ENCODE measurements at regions not wholly inside any gene's neighbourhood (a gene's known extent, or its start where the extent isn't known, plus 50 kb on each side); places are given as distances from the start of the nearest gene placed in this dataset.

DNA sequence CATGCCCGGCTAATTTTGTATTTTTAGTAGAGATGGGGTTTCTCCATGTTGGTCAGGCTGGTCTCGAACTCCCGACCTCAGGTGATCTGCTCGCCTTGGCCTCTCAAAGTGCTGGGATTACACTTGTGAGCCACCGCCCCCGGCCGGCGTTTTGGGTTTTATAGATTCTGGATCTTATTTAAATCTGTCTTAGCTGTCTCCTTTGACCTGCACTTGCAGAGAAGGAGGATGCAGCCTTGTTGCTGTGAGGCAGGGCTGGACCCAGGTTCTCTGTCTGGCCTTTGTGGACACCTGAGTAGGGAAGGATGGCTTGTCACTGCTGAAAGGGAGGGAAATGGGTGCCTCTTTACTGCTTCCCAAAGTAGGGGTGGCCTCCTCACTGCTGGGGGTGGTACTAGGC is 83.0 kb upstream of the HS6ST1 start:
- WGBS, 2 donors, result 94 to 96% methylated on average over 8 of the region's 8 CpGs
- TF ChIP-seq POLR2A (IDR thresholded peaks at IDR 0.05), result no peak
- TF ChIP-seq, protein P1, sequence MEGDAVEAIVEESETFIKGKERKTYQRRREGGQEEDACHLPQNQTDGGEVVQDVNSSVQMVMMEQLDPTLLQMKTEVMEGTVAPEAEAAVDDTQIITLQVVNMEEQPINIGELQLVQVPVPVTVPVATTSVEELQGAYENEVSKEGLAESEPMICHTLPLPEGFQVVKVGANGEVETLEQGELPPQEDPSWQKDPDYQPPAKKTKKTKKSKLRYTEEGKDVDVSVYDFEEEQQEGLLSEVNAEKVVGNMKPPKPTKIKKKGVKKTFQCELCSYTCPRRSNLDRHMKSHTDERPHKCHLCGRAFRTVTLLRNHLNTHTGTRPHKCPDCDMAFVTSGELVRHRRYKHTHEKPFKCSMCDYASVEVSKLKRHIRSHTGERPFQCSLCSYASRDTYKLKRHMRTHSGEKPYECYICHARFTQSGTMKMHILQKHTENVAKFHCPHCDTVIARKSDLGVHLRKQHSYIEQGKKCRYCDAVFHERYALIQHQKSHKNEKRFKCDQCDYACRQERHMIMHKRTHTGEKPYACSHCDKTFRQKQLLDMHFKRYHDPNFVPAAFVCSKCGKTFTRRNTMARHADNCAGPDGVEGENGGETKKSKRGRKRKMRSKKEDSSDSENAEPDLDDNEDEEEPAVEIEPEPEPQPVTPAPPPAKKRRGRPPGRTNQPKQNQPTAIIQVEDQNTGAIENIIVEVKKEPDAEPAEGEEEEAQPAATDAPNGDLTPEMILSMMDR (IDR thresholded peaks at IDR 0.05), result no peak
- peak in 1 of 2 donors; percentile 67 for DNase-seq (ENCODE audit: low spot score in 2 of 2)
- intact Hi-C loops (cut with DNase I; ENCODE audit: low total_unique reads), result no loop called here
- no peak overlapping the region for H3K4me3 ChIP-seq (ENCODE audit: low read depth, poor library complexity, severe bottlenecking)

DNA sequence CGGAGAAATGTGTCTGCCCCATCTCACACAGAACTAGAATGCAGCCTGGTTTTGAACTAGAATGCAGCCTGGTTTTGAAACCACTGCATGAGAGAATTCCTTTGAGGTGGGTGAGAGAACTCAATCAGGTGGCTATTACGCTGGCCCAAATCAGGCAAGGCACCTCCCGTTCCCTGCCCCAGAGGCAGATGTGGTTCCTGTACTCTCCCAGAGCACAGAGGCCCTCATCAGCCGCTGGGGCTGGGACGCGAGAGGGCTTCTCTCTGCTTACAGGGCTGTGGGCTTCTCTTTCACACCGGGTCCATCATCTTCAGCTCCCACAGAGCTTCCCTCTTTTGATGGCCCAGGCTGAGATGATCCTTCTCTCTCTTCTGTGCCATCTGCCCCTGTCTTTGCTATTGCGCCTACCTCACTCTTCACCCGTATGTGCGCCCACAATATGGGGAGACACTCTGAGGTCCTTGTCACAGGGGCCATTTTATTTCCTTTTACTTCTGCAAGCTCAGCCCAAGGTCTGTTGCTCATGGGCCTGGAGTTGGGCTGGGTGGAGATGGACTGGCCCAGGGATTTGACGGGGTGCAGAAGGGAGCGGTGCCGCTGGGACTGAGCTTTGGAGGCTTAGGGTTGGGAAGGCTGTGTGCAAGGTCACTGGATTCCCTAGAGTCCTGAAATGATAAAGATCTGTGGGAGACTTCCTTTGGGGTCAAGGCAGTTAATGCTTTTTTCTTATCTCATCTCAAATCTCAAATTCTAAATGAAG is 84.4 kb upstream of the HS6ST1 start:
- TF ChIP-seq POLR2A (IDR thresholded peaks at IDR 0.05), result no peak
- no peak overlapping the region for H3K4me3 ChIP-seq (ENCODE audit: low read depth, poor library complexity, severe bottlenecking)
- 88 to 90% methylated on average over 13 of the region's 13 CpGs for WGBS, 2 donors
- intact Hi-C loops (cut with DNase I; ENCODE audit: low total_unique reads), result no loop called here
- peak in 1 of 2 donors; percentile 69 for DNase-seq (ENCODE audit: low spot score in 2 of 2)

GRCh38 chr2:128403814-128404708 is 85.4 kb upstream of the HS6ST1 start:
- H3K4me3 ChIP-seq (ENCODE audit: low read depth, poor library complexity, severe bottlenecking), result no peak overlapping the region
- 93 to 95% methylated on average over 5 of the region's 5 CpGs for WGBS, 2 donors
- intact Hi-C loops (cut with DNase I; ENCODE audit: low total_unique reads), result no loop called here
- TF ChIP-seq POLR2A (IDR thresholded peaks at IDR 0.05), result no peak
- TF ChIP-seq, protein P1 (IDR thresholded peaks at IDR 0.05), result no peak
- DNase-seq (ENCODE audit: low spot score in 2 of 2), result peak in 1 of 2 donors; percentile 52

DNA sequence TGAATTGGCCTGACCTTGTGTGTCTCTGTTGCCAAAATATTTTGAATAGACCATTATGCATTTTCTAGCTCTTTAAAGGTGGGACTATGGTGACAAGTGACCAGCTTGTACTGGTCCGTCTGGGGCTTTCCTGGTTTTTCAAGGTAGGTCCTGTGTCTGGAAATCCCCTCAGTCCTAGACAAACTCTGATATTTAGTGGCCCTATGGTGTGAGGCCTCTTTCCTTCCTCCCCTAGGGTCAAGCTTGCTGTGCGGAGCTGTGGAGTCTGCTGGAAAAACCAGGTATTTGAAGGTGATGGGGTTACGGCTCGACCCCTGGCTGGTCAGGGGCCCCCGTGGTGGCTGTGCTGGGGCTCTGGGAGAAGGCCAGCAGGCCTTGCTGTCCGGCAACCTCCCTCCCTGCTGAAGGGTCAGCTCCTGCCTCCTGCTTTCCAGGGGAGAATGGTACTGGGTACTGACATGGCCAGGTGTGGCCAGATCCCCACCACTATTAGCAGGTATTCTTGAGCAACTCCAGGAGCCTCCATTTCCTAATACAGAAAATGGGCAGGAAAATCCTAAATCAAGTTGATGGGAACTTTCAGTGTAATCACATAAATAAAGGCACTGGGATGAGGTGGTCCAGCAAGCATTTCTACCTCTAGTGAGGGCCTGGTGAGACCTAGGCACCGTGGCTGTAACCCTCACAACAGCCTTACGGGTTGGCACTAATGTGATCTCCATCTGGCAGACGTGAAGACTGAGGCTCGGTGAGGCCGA is 86.2 kb upstream of the HS6ST1 start:
- 85 to 90% methylated on average over 11 of the region's 11 CpGs for WGBS, 2 donors
- no peak for TF ChIP-seq POLR2A (IDR thresholded peaks at IDR 0.05)
- TF ChIP-seq, protein P1 (IDR thresholded peaks at IDR 0.05), result no peak
- intact Hi-C loops (cut with DNase I; ENCODE audit: low total_unique reads), result no loop called here
- DNase-seq (ENCODE audit: low spot score in 2 of 2), result peak in 1 of 2 donors; percentile 70
- no peak overlapping the region for H3K4me3 ChIP-seq (ENCODE audit: low read depth, poor library complexity, severe bottlenecking)

DNA sequence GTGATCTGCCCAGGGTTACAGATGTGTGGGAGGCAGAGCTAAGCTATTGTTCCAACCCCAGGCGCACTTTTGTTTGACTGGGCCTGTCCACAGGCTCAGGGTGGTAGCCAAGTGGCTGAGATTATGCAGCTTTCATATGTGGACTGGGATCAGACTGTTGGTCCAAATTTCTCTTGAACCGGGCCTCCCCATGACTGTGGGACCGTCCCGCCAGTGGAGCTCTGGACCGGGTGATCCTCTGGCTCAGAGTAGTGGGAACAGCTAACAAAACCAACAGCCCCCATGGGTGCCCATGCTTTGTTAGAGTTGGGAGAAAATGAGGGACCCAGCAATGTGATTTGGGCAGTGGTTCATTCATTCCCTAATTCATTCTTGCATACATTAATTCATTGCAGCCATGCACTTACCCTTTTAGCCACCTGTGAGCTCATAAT is 86.8 kb upstream of the HS6ST1 start:
- intact Hi-C loops (cut with DNase I; ENCODE audit: low total_unique reads), result no loop called here
- no peak overlapping the region for H3K4me3 ChIP-seq (ENCODE audit: low read depth, poor library complexity, severe bottlenecking)
- DNase-seq (ENCODE audit: low spot score in 2 of 2), result peak; percentile 4 to 54
- 89 to 97% methylated on average over 5 of the region's 5 CpGs for WGBS, 2 donors
- TF ChIP-seq POLR2A (IDR thresholded peaks at IDR 0.05), result no peak
- TF ChIP-seq, protein P1 (IDR thresholded peaks at IDR 0.05), result no peak

Measured in lower leg skin (tissue), 4 donors.